Upper lobe of right lung (tissue), 1 donor: ENCODE measurements at regions not wholly inside any gene's neighbourhood (a gene's known extent, or its start where the extent isn't known, plus 50 kb on each side); places are given as distances from the start of the nearest gene placed in this dataset.
A peak's percentile ranks its signal among the peaks of the same experiment; 100 is the strongest.

Experiments used
- ATAC-seq: fragments of 200-7000 bp; cut with Tn5 transposase; one replicate; pipeline ENCODE4 v1.9.1; 2020; ENCODE audit warnings: mild to moderate bottlenecking, moderate library complexity
- DNase-seq: peaks from one replicate; pipeline ENCODE4 v3.0.0-alpha.2; 2020
- H3K27ac ChIP-seq: fragments of 200-600 bp; one replicate; pipeline ENCODE4 v1.8.0; 2022
- H3K27me3 ChIP-seq: fragments of 200-600 bp; one replicate; pipeline ENCODE4 v1.8.0; 2022; ENCODE audit warnings: mild to moderate bottlenecking
- H3K36me3 ChIP-seq: fragments of 200-600 bp; one replicate; pipeline ENCODE4 v1.8.0; 2022
- H3K4me1 ChIP-seq: fragments of 200-600 bp; one replicate; pipeline ENCODE4 v1.8.0; 2022
- H3K4me3 ChIP-seq: fragments of 200-600 bp; one replicate; pipeline ENCODE4 v1.8.0; 2022; ENCODE audit warnings: mild to moderate bottlenecking
- H3K9me3 ChIP-seq: fragments of 200-600 bp; one replicate; pipeline ENCODE4 v1.8.0; 2022
- intact Hi-C: fragments of 100-400 bp; cut with DNase I; formaldehyde crosslinking; loops from one replicate; pipeline ENCODE4 v1.11.0; 2022
- TF ChIP-seq, protein P1 (sequence below): fragments of 200-600 bp; IDR thresholded peaks from one replicate; pipeline ENCODE4 v1.8.0; 2022; ENCODE audit warnings: antibody characterized with exemption
- donor health status: DM: no; HTN: yes; CAD: no; lungs with severe emphysema.

DNA sequence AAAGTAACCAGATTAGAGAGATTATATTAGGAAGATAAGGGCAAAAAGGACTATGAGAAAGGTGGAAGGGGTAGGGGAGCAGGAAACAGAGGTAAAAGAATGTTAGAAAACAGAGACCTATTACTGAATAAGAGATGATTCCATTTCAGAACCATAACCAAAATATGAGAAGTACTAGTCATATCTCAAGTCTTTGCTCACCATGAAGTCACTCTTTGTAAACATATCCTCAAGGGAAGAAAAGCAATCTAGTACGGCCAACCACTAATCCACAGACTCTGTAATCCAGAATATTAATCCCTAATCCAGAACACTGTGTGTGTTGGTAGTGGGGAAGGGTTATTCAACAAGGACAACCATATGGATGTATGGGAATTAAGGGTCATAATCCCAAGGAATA lies 92.0 kb downstream of the CDCA7 start:
- no peak for DNase-seq
- TF ChIP-seq, protein P1, sequence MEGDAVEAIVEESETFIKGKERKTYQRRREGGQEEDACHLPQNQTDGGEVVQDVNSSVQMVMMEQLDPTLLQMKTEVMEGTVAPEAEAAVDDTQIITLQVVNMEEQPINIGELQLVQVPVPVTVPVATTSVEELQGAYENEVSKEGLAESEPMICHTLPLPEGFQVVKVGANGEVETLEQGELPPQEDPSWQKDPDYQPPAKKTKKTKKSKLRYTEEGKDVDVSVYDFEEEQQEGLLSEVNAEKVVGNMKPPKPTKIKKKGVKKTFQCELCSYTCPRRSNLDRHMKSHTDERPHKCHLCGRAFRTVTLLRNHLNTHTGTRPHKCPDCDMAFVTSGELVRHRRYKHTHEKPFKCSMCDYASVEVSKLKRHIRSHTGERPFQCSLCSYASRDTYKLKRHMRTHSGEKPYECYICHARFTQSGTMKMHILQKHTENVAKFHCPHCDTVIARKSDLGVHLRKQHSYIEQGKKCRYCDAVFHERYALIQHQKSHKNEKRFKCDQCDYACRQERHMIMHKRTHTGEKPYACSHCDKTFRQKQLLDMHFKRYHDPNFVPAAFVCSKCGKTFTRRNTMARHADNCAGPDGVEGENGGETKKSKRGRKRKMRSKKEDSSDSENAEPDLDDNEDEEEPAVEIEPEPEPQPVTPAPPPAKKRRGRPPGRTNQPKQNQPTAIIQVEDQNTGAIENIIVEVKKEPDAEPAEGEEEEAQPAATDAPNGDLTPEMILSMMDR: no peak
- ATAC-seq: no peak
- Histone ChIP-seq H3K36me3 (no peaks in the 10 kb centered on the region), H3K9me3 (no peaks in the 10 kb centered on the region), H3K4me1 (no peaks in the 10 kb centered on the region), H3K27ac (no peak overlapping the region), H3K4me3 (no peak overlapping the region), H3K27me3 (no peaks in the 10 kb centered on the region)
- intact Hi-C loops: no loop called here

DNA sequence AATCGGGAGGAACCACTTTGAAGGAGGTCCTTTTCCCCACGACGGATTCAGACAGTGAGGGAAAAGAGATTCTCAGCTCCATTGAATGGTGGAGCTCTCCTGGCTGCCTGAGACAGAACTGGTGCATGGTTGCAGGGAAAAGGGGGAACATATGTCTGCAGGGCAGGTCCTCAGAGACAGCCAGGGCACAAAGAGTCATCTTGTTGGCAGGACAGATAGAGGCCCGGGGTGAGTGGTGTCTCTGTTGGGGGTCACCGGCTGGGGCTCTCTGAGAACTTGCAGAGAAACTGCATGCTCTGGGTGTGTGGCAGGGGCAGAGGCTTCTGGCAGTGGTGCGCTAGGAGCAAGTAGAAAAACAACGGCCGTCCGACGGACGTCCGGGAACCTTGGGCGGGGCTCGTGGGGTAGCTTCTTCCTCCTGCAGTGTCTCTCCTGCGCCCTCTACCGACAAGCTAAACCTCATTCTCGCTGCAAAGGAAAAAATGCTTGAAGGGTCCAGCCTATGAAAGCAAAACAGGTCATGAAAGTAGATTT lies 94.3 kb downstream of the CDCA7 start:
- peak; percentile 79 for DNase-seq
- no peaks in the 10 kb centered on the region for H3K27me3 ChIP-seq
- intact Hi-C loops: no loop called here
- H3K4me1 ChIP-seq: no peaks in the 10 kb centered on the region
- TF ChIP-seq, protein P1: peak; percentile 66
- no peak overlapping the region for H3K4me3 ChIP-seq
- H3K9me3 ChIP-seq: no peaks in the 10 kb centered on the region
- ATAC-seq: peak; percentile 92
- H3K36me3 ChIP-seq: no peaks in the 10 kb centered on the region
- H3K27ac ChIP-seq: no peak overlapping the region

DNA sequence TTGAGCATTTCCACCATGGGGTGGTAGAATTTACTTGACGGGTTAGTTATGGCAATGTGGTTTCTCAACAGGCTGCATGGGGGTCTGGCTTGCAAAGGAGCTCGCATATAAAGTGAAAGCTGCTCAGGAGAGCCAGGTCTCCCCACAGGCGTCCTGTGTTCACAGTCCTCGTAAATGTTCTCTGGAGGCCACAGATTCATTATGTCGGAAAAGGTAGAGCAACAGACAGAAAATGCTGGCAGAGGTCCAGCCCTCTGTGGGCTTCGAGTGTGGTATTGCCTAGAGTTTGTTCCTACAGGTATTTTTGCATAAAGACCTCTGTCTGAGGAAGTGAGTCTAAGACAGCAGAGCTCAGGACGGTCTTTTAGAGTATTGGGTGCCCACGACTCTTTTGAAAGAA lies 96.4 kb downstream of the CDCA7 start:
- Histone ChIP-seq H3K36me3 (no peaks in the 10 kb centered on the region), H3K9me3 (no peaks in the 10 kb centered on the region), H3K27me3 (no peaks in the 10 kb centered on the region), H3K4me1 (no peaks in the 10 kb centered on the region), H3K27ac (no peak overlapping the region), H3K4me3 (no peak overlapping the region)
- TF ChIP-seq, protein P1: no peak
- intact Hi-C loops: no loop called here
- DNase-seq (no peak), ATAC-seq (no peak)

DNA sequence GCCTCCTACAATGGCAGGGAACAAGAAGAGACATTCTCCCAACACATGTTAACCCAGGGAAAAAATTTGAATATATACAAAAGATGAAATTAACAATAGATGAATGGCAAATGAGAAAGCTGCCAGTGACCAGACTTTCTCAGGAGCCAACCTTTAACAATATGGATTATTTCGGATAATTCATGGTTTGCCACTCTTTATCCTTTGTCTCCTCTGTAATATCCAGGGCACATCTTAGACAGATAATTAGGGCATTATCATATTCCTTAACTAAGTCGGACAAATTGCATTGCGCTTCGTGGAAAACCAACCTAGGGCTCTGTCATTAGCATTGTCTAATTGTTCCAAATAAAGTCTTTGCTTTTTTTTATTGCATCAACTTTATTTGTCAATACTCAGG lies 97.3 kb downstream of the CDCA7 start:
- ATAC-seq: no peak
- no peaks in the 10 kb centered on the region for H3K4me1 ChIP-seq
- intact Hi-C loops: no loop called here
- TF ChIP-seq, protein P1: no peak
- no peaks in the 10 kb centered on the region for H3K36me3 ChIP-seq
- no peak overlapping the region for H3K27ac ChIP-seq
- no peaks in the 10 kb centered on the region for H3K9me3 ChIP-seq
- H3K27me3 ChIP-seq: no peaks in the 10 kb centered on the region
- H3K4me3 ChIP-seq: no peak overlapping the region
- no peak for DNase-seq

DNA sequence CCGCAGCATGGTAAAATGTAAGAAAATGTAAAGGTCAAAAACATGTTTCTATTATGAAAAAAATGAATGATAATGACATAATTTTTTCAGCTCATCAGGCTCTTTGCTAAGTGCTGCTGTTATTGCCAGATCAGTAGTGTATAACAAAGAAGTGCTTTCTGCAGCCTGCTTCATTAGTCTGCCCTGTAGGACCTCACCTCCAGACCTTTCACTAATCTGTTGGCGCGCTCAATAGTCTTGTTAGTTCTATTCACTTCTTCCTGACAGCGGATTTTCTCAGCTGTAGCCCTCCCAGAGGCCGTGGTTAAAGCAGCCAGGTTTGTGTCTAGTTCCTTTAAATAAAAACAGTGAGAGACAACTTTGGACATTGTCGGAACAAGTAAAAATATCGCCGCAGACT lies 97.7 kb downstream of the CDCA7 start:
- H3K27ac ChIP-seq: no peak overlapping the region
- no peak overlapping the region for H3K4me3 ChIP-seq
- intact Hi-C loops: no loop called here
- ATAC-seq (no peak), DNase-seq (no peak)
- H3K27me3 ChIP-seq: no peaks in the 10 kb centered on the region
- H3K36me3 ChIP-seq: no peaks in the 10 kb centered on the region
- TF ChIP-seq, protein P1: no peak
- H3K9me3 ChIP-seq: no peaks in the 10 kb centered on the region
- H3K4me1 ChIP-seq: no peaks in the 10 kb centered on the region

DNA sequence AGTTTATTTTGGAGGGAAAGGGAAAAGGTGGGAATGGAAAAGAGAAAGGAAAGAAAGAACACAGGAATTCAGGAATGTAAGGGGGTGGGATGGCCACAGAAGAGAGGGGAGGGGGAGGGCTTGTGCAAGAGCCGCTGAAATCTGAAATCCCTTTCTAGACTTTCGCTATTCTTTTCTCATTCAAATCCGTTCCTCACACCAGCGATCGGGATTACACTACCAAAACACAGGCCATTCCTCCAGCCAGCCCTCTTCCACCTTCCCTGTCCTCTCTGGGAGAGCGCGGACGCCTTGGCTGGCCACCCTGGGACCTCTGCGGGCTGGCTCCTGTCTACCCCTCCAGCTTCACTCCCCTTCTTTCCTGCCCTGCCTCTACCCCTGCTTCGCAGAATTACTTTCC lies 102.3 kb downstream of the CDCA7 start:
- Histone ChIP-seq H3K27ac (no peak overlapping the region), H3K27me3 (no peaks in the 10 kb centered on the region), H3K36me3 (no peaks in the 10 kb centered on the region), H3K4me1 (no peaks in the 10 kb centered on the region), H3K4me3 (no peak overlapping the region), H3K9me3 (no peaks in the 10 kb centered on the region)
- TF ChIP-seq, protein P1: no peak
- no peak for ATAC-seq
- no peak for DNase-seq
- intact Hi-C loops: no loop called here
